ENCODE measurements at regions not wholly inside any gene's neighbourhood (a gene's known extent, or its start where the extent isn't known, plus 50 kb on each side); places are given as distances from the start of the nearest gene placed in this dataset.

DNA sequence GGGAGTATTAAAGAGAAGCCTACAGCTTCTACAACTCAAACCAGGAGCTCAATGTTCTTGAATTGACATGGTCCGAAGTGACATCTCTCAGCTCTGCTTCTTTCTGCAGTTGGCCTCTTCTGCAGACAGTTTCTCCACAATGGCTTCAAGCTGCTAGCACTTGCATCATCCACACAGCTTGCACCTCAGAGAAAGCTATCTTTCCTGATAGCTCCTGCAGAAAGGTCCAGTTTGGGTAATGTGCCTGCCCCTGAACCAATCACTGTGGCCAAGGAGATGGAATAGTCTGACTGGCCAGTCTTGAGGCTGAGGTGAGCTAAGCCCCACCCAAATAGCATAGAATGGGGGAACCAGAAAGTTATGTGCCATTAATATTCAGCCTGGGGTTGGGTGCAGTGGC is 95.8 kb upstream of the ABCA1 start:
- TF ChIP-seq, protein P1, sequence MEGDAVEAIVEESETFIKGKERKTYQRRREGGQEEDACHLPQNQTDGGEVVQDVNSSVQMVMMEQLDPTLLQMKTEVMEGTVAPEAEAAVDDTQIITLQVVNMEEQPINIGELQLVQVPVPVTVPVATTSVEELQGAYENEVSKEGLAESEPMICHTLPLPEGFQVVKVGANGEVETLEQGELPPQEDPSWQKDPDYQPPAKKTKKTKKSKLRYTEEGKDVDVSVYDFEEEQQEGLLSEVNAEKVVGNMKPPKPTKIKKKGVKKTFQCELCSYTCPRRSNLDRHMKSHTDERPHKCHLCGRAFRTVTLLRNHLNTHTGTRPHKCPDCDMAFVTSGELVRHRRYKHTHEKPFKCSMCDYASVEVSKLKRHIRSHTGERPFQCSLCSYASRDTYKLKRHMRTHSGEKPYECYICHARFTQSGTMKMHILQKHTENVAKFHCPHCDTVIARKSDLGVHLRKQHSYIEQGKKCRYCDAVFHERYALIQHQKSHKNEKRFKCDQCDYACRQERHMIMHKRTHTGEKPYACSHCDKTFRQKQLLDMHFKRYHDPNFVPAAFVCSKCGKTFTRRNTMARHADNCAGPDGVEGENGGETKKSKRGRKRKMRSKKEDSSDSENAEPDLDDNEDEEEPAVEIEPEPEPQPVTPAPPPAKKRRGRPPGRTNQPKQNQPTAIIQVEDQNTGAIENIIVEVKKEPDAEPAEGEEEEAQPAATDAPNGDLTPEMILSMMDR (IDR thresholded peaks at IDR 0.05): no peak
- H3K4me1 Mint-ChIP-seq (ENCODE audit: unreplicated experiment): peaks cover 3% of the 10 kb centered on the region
- no peaks in the 10 kb centered on the region for H3K36me3 Mint-ChIP-seq (ENCODE audit: unreplicated experiment)
- DNase-seq (ENCODE audit: extremely low spot score, unreplicated experiment): no peak
- no peak overlapping the region for H3K27ac Mint-ChIP-seq (ENCODE audit: unreplicated experiment)
- H3K4me3 Mint-ChIP-seq (ENCODE audit: unreplicated experiment): no peak overlapping the region
- no peaks in the 10 kb centered on the region for H3K9me3 Mint-ChIP-seq (ENCODE audit: unreplicated experiment)
- peaks cover 3% of the 10 kb centered on the region for H3K27me3 Mint-ChIP-seq (ENCODE audit: unreplicated experiment)

DNA sequence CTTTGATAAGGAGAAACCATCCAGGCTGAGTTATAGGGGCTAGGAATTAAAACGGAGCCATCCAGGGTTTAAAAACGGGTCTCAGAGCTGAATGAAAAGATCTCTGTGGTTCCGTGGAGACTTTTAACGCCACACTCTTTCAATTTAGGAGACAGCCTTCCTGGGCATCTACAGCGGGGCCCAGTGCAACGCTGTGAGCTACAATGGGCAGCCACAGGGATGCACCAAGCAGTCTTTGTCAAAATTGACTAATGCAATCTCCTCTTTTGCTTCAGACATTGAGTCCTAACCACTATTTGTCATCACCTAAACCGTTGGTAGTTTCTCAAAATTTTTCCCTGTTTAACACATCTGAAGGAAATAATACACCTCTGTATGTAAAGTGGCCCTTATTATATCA is 96.6 kb upstream of the ABCA1 start:
- no peaks in the 10 kb centered on the region for H3K36me3 Mint-ChIP-seq (ENCODE audit: unreplicated experiment)
- peaks cover 3% of the 10 kb centered on the region for H3K4me1 Mint-ChIP-seq (ENCODE audit: unreplicated experiment)
- H3K4me3 Mint-ChIP-seq (ENCODE audit: unreplicated experiment): no peak overlapping the region
- DNase-seq (ENCODE audit: extremely low spot score, unreplicated experiment): no peak
- H3K9me3 Mint-ChIP-seq (ENCODE audit: unreplicated experiment): no peaks in the 10 kb centered on the region
- peaks cover 3% of the 10 kb centered on the region for H3K27me3 Mint-ChIP-seq (ENCODE audit: unreplicated experiment)
- H3K27ac Mint-ChIP-seq (ENCODE audit: unreplicated experiment): no peak overlapping the region
- TF ChIP-seq, protein P1 (IDR thresholded peaks at IDR 0.05): no peak

DNA sequence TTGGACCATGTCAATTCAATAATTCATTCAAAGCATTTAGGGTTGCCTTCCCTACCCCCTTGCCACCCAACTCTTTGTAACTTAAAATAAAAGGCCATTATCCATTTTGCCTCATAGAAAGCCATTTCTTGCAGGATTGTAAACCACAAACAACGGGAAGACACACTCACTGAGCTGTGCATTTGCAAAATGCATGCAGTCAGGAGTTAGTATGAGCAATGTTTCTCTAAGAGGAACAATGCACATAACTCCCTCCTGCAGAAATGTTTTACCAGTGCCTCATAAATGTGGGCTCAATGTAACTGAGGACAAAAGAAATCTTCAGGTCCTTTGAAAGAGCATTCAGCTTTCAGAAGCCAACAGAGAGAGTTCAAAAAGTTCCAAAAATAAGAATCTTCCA is 98.5 kb upstream of the ABCA1 start:
- H3K27me3 Mint-ChIP-seq (ENCODE audit: unreplicated experiment): peaks cover 3% of the 10 kb centered on the region
- no peak overlapping the region for H3K27ac Mint-ChIP-seq (ENCODE audit: unreplicated experiment)
- H3K4me3 Mint-ChIP-seq (ENCODE audit: unreplicated experiment): no peak overlapping the region
- H3K36me3 Mint-ChIP-seq (ENCODE audit: unreplicated experiment): no peaks in the 10 kb centered on the region
- TF ChIP-seq, protein P1 (IDR thresholded peaks at IDR 0.05): no peak
- peaks cover 3% of the 10 kb centered on the region for H3K4me1 Mint-ChIP-seq (ENCODE audit: unreplicated experiment)
- no peaks in the 10 kb centered on the region for H3K9me3 Mint-ChIP-seq (ENCODE audit: unreplicated experiment)
- DNase-seq (ENCODE audit: extremely low spot score, unreplicated experiment): no peak

DNA sequence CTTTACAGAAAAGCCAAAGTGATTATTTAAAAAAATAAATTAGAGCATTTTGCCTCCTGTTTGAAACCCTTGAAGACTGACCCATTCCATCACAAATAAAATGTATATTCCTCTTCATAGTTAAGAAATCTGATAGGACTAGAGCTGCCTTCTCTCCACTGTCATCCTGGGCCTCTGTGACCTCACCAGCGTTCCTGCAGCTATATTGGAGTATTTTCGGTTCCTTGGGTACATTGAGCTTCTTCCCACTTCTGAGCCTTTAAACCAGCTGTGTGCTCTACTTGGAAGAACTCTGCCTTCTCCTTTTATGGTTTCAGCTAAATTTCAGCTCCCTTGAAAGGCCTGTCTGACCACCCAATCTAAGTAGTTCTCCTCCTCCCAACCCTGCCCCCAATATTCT is 99.1 kb upstream of the ABCA1 start:
- TF ChIP-seq, protein P1 (IDR thresholded peaks at IDR 0.05): no peak
- Mint-ChIP-seq H3K4me1 (ENCODE audit: unreplicated experiment) (peaks cover 3% of the 10 kb centered on the region), H3K27me3 (ENCODE audit: unreplicated experiment) (peaks cover 3% of the 10 kb centered on the region)

DNA sequence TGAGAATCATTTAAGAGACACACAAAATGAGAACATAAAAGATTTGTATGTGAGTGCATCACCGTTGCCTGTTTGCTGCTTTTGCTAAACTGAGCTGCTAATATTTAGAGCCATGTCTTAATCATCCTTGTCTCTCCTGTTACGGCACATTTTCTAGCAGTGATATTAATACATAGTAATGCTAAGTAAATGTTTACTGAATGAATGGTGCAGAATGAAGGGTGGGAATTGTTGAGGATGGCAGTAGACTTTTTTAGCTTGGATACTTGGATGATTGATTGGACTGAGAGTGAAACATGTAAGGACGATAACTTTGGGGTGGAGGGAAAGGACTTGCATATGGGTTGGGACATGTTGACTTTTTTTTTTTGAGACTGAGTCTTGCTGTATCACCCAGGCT is 102.3 kb upstream of the ABCA1 start:
- H3K27ac Mint-ChIP-seq (ENCODE audit: unreplicated experiment): no peak overlapping the region
- H3K9me3 Mint-ChIP-seq (ENCODE audit: unreplicated experiment): no peaks in the 10 kb centered on the region
- TF ChIP-seq, protein P1 (IDR thresholded peaks at IDR 0.05): no peak
- H3K4me3 Mint-ChIP-seq (ENCODE audit: unreplicated experiment): no peak overlapping the region
- H3K4me1 Mint-ChIP-seq (ENCODE audit: unreplicated experiment): peaks cover 3% of the 10 kb centered on the region
- H3K36me3 Mint-ChIP-seq (ENCODE audit: unreplicated experiment): no peaks in the 10 kb centered on the region
- no peak for DNase-seq (ENCODE audit: extremely low spot score, unreplicated experiment)
- H3K27me3 Mint-ChIP-seq (ENCODE audit: unreplicated experiment): peaks cover 3% of the 10 kb centered on the region

More for the DNA sequence above, 99.1 kb upstream of the ABCA1 start:
- DNase-seq (ENCODE audit: extremely low spot score, unreplicated experiment): no peak
- H3K9me3 Mint-ChIP-seq (ENCODE audit: unreplicated experiment): no peaks in the 10 kb centered on the region
- H3K36me3 Mint-ChIP-seq (ENCODE audit: unreplicated experiment): no peaks in the 10 kb centered on the region
- no peak overlapping the region for H3K4me3 Mint-ChIP-seq (ENCODE audit: unreplicated experiment)
- no peak overlapping the region for H3K27ac Mint-ChIP-seq (ENCODE audit: unreplicated experiment)
